ENCODE measurements at regions not wholly inside any gene's neighbourhood (a gene's known extent, or its start where the extent isn't known, plus 50 kb on each side); places are given as distances from the start of the nearest gene placed in this dataset.

- no peak for DNase-seq
- Histone ChIP-seq H3K36me3 (no peaks in the 10 kb centered on the region), H3K27ac (no peak overlapping the region), H3K27me3 (no peaks in the 10 kb centered on the region), H3K4me1 (no peaks in the 10 kb centered on the region), H3K9me3 (no peaks in the 10 kb centered on the region), H3K4me3 (no peak overlapping the region)
- no peak for TF ChIP-seq POLR2A (IDR thresholded peaks at IDR 0.05)
- TF ChIP-seq CTCF (IDR thresholded peaks at IDR 0.05), result no peak
- intact Hi-C loops (cut with DNase I; ENCODE audit: low total_unique reads), result no loop called here
Measured at GRCh38 chr18:64402636-64403035, 253.7 kb upstream of the LINC00305 start.

GRCh38 chr18:64401268-64402060, 252.6 kb upstream of the LINC00305 start:
- H3K36me3 ChIP-seq, result no peaks in the 10 kb centered on the region
- no peaks in the 10 kb centered on the region for H3K9me3 ChIP-seq
- no peak for TF ChIP-seq CTCF (IDR thresholded peaks at IDR 0.05)
- TF ChIP-seq POLR2A (IDR thresholded peaks at IDR 0.05), result no peak
- H3K4me3 ChIP-seq, result no peak overlapping the region
- intact Hi-C loops (cut with DNase I; ENCODE audit: low total_unique reads), result no loop called here
- H3K27me3 ChIP-seq, result no peaks in the 10 kb centered on the region
- no peaks in the 10 kb centered on the region for H3K4me1 ChIP-seq
- DNase-seq, result no peak
- no peak overlapping the region for H3K27ac ChIP-seq

GRCh38 chr18:64399566-64399965, 250.7 kb upstream of the LINC00305 start:
- Histone ChIP-seq H3K27ac (no peak overlapping the region), H3K27me3 (no peaks in the 10 kb centered on the region), H3K9me3 (no peaks in the 10 kb centered on the region), H3K36me3 (no peaks in the 10 kb centered on the region), H3K4me1 (no peaks in the 10 kb centered on the region), H3K4me3 (no peak overlapping the region)
- intact Hi-C loops (cut with DNase I; ENCODE audit: low total_unique reads), result no loop called here
- no peak for TF ChIP-seq POLR2A (IDR thresholded peaks at IDR 0.05)
- no peak for TF ChIP-seq CTCF (IDR thresholded peaks at IDR 0.05)
- no peak for DNase-seq

- TF ChIP-seq CTCF (IDR thresholded peaks at IDR 0.05) (no peak), POLR2A (IDR thresholded peaks at IDR 0.05) (no peak)
- H3K4me3 ChIP-seq, result no peak overlapping the region
- H3K9me3 ChIP-seq, result no peaks in the 10 kb centered on the region
- no peaks in the 10 kb centered on the region for H3K27me3 ChIP-seq
- no peak for DNase-seq
- intact Hi-C loops (cut with DNase I; ENCODE audit: low total_unique reads), result no loop called here
- no peak overlapping the region for H3K27ac ChIP-seq
- H3K4me1 ChIP-seq, result no peaks in the 10 kb centered on the region
- H3K36me3 ChIP-seq, result no peaks in the 10 kb centered on the region
Measured at GRCh38 chr18:64398320-64398719, 249.4 kb upstream of the LINC00305 start.

GRCh38 chr18:64392202-64392601, 243.3 kb upstream of the LINC00305 start:
- Histone ChIP-seq H3K36me3 (no peaks in the 10 kb centered on the region), H3K27me3 (no peaks in the 10 kb centered on the region), H3K9me3 (no peaks in the 10 kb centered on the region), H3K4me3 (no peak overlapping the region), H3K27ac (no peak overlapping the region), H3K4me1 (no peaks in the 10 kb centered on the region)
- intact Hi-C loops (cut with DNase I; ENCODE audit: low total_unique reads), result no loop called here
- TF ChIP-seq CTCF (IDR thresholded peaks at IDR 0.05) (no peak), POLR2A (IDR thresholded peaks at IDR 0.05) (no peak)
- no peak for DNase-seq
